HepG2 (cell line): ENCODE measurements at regions not wholly inside any gene's neighbourhood (a gene's known extent, or its start where the extent isn't known, plus 50 kb on each side); places are given as distances from the start of the nearest gene placed in this dataset.

ENCODE experiments used
- AGO1 ChIP-seq: fragments of 200-400 bp; formaldehyde crosslinking; IDR thresholded peaks from 2 replicates; pipeline ENCODE4 v1.6.1; 2017; ENCODE audit warnings: mild to moderate bottlenecking, low read depth, low read length, moderate library complexity; ENCODE audit not compliant: poor library complexity, severe bottlenecking
- CC2D1A ChIP-seq: sonication (generic); formaldehyde crosslinking; IDR thresholded peaks from 2 replicates; pipeline ENCODE4 v1.8.1; 2023; ENCODE audit warnings: mild to moderate bottlenecking, missing genetic modification reagents
- NR2C2 ChIP-seq: sonication (generic); formaldehyde crosslinking; IDR thresholded peaks from 2 replicates; pipeline ENCODE4 v1.4.0; 2020; ENCODE audit warnings: missing genetic modification reagents, mild to moderate bottlenecking, moderate library complexity, borderline replicate concordance
- POLR2A ChIP-seq, 2 experiments: IDR thresholded peaks; 2 replicates each; pipeline ENCODE4 v1.6.1; 2011; ENCODE audit warnings: low read depth in 2 of 2, low read length in 2 of 2, mild to moderate bottlenecking in 1 of 2, moderate library complexity in 1 of 2; ENCODE audit not compliant: insufficient read depth in 1 of 2
- SMAD3 ChIP-seq: sonication (generic); formaldehyde crosslinking; IDR thresholded peaks from 2 replicates; pipeline ENCODE4 v1.4.0; 2020; ENCODE audit warnings: missing genetic modification reagents
- TBX3 ChIP-seq: fragments of 450-650 bp; IDR thresholded peaks from 2 replicates; pipeline ENCODE4 v1.6.1; 2017; ENCODE audit warnings: antibody characterized with exemption, mild to moderate bottlenecking, inconsistent platforms, borderline replicate concordance
- ZNF274 ChIP-seq: sonication (generic); formaldehyde crosslinking; IDR thresholded peaks from 2 replicates; pipeline ENCODE4 v1.5.1; 2020; ENCODE audit warnings: mild to moderate bottlenecking, missing genetic modification reagents
- TF ChIP-seq, protein P1 (sequence below): sonication (generic); formaldehyde crosslinking; IDR thresholded peaks from 2 replicates; pipeline ENCODE4 v1.5.0; 2020; ENCODE audit warnings: mild to moderate bottlenecking, missing genetic modification reagents, moderate library complexity

DNA sequence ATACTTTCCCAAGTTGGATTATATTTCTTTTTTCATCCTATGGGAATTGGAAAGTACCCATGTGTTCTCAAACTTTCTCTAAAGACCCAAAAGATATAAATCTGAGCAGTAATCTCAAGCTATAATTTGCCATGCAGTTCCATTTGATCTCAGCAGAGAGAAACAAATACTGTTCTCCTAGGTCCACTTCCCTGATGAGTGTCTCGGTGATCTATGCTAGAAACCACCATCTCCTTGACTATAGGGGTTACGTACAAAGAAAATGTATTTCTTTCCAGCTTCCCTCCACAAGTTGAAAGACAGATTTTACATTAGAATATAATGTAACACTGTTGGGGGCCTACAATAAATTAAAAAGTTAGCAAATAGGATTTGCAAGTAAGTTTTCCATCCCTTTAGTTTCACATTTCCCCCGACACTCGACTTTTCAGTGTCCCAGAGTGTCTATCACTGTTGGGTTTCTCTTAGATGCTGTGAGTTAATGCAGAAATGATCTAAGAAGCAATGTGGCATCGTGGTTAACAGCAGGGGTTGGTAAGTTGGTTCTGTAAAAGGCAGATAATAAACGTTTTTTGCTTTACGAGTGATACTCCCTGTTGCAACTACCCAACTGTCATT is 465.1 kb upstream of the CFAP20DC start:
- TF ChIP-seq CC2D1A (CRISPR knock-in tag): no peak
- no peak for TF ChIP-seq POLR2A (IDR thresholded peaks at IDR 0.05; ENCODE audit: insufficient read depth in 1 of 2, low read depth in 2 of 2, low read length in 2 of 2)
- TF ChIP-seq, protein P1, sequence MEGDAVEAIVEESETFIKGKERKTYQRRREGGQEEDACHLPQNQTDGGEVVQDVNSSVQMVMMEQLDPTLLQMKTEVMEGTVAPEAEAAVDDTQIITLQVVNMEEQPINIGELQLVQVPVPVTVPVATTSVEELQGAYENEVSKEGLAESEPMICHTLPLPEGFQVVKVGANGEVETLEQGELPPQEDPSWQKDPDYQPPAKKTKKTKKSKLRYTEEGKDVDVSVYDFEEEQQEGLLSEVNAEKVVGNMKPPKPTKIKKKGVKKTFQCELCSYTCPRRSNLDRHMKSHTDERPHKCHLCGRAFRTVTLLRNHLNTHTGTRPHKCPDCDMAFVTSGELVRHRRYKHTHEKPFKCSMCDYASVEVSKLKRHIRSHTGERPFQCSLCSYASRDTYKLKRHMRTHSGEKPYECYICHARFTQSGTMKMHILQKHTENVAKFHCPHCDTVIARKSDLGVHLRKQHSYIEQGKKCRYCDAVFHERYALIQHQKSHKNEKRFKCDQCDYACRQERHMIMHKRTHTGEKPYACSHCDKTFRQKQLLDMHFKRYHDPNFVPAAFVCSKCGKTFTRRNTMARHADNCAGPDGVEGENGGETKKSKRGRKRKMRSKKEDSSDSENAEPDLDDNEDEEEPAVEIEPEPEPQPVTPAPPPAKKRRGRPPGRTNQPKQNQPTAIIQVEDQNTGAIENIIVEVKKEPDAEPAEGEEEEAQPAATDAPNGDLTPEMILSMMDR: no peak
- TF ChIP-seq SMAD3: no peak
- no peak for TF ChIP-seq NR2C2 (CRISPR knock-in tag)
- no peak for TF ChIP-seq TBX3
- TF ChIP-seq AGO1: no peak
- no peak for TF ChIP-seq ZNF274 (CRISPR knock-in tag)
